ENCODE measurements at regions not wholly inside any gene's neighbourhood (a gene's known extent, or its start where the extent isn't known, plus 50 kb on each side); places are given as distances from the start of the nearest gene placed in this dataset.
"Not testable (repeated sequence)": the region's sequence is repeated elsewhere in the genome, so short reads cannot be mapped to it uniquely, and the experiment has no call there.

DNA sequence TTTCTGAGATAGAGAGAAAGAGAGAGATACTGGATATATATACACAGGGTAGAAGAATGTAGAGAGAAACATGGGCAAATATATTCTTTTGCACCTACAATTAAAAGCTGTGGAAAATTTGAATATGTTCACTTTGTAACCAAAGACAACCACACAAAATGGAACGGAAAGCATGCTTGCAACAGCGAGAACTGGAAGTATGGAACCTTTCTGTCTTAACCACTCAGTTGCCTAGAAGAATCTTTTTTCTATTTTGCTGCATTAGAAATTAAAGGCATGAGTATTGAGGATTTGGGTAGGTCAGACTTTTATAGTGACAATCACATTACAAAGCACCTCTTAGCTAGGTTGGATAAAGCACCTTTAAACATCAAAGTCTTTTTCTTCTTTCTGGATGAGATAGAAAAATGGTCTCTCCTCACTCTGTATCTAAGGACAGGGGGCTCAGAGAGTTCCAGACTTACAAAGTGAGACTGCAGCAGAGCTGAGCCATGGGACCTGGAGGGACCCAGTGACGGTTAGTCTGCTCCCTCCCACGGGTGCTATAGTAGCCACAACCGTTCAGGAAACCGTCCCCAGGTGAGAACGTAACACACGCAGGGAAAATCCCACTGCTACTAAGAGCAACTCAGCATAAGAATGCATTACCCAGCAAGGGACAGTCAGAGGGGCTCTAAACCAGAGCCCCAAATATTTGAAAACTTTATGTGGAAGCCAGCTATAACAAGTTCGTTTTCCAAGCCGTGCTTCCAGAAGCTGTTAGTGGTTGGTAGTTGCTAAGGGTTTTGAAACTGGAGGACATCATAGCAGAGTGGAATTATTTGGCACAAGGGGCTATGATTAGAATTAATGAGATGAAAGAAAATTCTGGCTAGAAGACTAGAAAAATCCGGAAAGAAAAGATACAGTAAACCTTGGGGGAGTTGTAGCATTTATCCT is 97.1 kb downstream of the DAD1 start:
- no peak for DNase-seq (ENCODE audit: low spot score)

DNA sequence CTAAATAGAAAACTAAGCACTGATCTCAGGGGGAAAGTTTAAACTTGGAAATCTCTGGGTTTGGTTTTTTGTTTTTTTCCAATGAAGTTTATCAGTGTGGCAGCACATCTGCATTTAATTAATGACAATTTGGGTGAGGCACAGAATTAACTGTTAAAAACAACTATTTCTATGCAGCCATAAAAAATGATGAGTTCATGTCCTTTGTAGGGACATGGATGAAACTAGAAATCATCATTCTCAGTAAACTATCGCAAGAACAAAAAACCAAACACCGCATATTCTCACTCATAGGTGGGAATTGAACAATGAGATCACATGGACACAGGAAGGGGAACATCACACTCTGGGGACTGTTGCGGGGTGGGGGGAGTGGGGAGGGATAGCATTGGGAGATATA is 98.0 kb downstream of the DAD1 start:
- not testable (repeated sequence) for DNase-seq (ENCODE audit: low spot score)

DNA sequence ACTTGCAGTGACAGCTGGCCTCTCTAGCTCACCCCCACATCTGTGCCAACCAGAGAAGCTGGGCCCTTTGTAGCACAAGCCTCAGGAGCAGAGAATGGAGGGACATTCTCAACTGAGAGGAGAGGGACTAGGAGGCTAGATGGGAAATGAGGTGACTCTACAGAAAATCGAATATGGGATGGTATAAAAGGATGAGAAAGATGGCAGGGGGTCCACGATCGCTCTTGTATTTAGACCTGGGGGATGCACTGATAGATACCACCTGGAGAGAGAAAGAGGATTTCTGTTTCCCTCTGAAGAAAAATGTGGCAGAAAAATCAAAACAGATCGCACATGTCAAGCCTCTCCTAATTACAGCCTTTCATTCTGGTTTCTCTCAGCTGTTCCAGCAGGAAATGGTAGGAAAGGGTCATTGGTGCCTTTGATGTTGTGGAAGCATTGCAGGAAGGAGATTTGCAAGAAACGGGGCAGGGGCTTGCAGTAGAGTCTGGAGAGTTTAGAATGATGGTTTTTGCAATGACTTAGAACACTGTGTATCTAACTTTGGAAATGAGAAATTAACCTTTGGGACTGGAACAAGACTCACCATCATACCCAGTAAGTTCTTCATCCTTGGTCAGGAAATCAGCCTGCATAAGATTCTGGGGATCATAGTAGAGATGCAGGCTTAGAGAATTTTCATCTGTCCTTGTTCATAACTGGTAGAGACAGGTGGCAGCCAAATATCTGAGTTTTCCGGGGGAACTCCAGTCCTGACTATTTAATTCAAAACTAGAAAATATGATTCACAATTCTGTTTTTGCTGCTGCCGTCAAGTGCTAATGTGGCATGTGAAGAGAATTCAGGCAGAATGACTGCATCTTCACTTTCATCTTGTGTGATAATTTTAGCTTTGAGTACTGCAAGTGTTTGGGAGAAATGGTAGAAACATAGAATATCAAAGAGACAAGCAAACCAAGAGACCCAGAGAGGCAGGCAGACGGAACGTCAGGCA is 98.8 kb downstream of the DAD1 start:
- no peak for DNase-seq (ENCODE audit: low spot score)

DNA sequence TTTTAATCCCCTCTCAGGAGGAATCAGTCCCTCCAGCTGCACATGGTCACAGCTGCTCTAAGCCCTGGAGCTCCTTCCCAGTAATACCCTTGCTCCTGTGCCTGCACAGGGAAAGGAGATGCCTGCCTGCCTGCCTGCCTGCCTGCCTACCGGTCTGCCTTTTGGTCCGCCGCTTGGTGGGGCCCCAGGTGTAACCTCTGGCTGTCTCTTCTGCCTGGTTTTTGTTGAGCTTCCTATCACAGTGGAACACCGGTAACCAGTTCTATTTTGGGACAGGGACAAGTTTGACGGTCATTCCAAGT is 99.8 kb downstream of the DAD1 start:
- DNase-seq (ENCODE audit: low spot score): no peak

DNA sequence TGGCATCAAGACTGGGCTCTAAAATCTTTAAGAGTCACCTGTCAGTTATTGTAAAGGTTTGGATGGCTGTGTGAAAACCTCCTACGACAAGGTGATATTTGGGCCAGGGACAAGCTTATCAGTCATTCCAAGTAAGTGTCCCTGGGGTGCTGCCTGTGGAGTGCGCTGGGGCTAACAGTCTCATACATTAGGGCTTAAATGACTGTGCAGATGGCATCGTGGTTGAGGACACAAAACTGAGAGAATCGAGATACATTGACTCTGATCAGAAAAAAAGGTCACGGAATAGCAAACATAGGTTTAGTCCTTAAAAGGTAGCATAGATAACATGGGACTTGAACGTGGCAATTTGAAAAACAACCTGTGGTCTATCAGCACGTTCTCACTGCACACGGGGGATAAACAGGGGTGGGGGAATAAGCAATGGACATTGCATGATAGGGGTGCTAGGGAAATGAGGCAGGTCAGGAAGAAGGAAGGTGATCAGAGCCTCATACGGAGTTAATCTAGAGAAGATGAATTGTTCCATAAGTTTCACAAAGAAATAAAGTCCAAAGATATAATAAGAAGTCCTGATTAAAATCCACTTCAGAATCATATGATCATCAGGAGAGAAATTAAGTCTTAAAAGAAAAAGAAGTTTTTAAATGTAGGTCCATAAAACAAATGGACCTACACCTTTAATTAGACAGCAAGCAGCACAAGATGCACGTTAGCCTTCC is 100.3 kb downstream of the DAD1 start:
- no peak for DNase-seq (ENCODE audit: low spot score)

DNA sequence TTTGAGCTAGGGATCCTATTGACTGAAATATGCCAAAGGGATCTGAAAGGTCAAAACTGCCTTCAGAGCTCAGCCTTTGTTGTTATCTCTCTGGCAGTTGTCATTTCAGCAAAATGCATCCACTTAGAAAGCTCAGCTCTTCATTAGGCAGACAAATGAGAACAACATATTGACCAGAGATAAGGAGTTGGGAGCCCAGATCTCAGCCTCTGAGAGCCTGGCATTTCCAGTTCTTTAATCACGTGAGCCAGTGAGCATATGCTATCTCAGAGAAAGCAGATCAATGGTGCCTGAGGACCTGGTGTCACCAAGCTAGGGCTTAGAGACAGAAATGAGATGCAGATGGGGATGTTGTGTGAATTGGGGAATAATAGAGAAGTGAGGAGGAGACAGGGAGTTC is 101.1 kb downstream of the DAD1 start:
- no peak for DNase-seq (ENCODE audit: low spot score)

DNA sequence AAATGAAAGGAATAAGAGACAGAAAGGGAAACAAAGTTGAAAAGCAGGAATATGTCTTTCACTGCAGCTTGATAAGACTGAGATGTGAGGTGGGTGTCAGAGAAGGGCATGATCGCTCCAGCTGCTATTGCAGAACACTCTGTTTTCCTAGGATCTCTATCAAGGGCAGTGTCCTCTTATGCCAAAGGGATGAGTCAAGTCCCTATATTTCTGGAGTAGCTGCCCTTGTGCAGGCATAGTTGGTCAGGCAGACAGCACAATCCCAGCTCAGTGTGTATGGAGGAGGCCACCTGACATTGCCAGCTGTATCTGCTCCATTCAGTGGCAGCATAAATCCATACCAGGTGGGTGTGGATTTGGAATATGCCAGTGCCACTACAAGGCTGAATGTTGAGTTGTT is 101.6 kb downstream of the DAD1 start:
- no peak for DNase-seq (ENCODE audit: low spot score)

DNA sequence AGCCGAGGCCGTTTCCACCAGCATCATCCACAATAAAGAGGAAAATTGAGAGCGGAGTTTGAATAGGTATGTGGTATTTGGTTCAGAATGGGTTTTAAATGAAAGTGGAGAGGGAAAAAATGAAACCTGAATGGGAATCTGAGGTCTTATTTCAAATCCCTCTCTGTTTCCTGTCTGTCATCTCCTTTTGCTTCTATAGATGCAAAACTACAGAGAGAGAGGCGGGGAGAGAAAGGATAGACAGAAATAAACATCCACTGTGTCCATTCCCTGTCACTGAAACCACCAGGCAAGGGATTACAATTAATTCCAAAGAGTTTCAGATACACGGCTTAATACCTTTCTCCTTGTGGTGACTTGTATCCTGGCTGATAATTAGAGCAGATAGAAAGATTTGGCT is 102.3 kb downstream of the DAD1 start:
- no peak for DNase-seq (ENCODE audit: low spot score)

DNA sequence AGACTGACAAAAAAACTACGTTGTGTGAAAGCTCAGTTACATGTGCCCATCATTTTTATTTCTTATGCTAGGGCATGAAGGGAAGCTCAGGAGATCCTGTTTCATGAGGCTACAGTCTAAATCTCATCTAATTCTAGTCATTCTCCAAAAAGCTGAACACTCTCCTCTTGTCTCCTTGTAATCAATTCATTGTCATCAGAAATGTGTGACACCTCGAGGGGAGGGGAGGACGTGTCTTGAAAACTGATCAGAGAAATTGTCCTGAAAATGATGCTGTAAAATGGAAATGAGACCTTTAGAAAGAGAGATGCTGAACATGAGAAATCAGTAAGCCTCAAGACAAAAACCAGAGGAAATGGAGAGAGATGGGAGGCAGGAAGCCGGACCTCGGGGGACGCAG is 103.4 kb downstream of the DAD1 start:
- DNase-seq (ENCODE audit: low spot score): no peak

DNA sequence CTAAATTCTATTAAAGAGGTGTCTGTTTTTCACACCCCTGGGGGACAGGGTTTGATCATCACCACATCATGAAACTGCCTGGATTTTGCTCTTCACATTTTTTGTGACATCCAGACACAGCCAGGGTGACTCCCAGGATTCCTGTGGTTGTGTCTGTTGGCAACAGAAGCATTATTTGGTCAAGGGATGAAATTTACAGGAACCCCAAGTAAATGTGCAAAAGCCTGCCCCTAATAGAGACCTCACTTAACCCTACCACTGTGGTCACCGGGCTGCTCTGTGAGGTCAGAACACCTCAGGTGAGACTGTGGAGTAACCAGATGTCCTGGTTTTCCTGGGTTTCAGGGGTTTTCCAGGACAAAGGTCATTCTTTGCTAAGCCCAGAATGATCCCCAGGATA is 103.8 kb downstream of the DAD1 start:
- DNase-seq (ENCODE audit: low spot score): peak; percentile 14

DNA sequence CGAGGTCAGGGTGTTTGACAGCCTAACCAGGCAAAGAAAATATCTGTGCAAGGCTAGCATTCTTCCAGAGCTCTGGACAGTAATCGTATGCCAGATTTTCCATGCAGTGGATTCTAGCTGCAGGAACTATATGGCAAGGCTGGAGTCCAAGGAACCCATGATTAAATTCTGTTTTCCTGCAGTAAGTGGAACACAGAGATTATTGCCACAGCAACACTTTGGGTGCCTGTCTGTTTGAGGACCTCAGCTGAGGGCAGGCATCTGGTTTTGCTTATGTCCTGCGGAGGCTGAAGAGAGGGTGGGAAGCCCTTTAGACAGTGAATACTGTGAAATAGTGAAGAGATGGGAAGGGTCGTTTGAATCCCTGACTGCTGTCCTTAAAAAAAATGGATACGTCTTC is 104.4 kb downstream of the DAD1 start:
- no peak for DNase-seq (ENCODE audit: low spot score)

DNA sequence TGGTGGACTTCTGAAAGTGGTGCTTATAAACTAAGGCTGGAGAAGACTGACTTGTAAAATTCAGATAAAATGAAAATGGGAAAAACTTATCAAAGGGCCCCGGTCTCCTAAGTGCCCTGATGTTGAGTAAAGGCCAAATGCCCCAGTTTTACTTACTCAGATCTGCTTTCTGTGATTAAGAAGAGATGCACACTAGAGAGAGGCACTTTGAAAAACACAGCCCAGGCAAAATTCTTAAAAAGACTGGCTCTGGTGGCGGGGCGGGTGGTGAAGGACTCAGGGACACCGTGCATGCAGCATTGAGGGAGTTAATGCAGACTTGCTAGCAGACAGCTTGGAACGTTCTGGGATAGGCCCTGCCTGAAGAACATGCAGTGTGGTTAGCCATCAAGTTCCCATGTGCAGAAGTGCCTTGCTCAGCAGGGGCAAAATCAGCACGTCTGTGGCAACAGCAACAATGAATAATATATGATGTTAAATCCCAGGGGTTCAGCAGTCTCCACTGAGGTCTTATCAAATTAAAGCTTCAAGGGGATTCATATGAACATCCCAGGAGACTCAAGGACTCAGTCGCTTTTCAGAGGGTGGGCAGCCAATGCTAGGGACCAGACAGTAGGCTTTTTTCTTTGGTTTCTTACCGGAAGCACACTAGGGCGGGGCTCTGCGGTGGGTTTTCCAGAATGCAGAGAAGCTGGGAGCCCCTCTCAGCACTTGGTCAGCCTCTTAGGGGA is 105.0 kb downstream of the DAD1 start:
- no peak for DNase-seq (ENCODE audit: low spot score)

DNA sequence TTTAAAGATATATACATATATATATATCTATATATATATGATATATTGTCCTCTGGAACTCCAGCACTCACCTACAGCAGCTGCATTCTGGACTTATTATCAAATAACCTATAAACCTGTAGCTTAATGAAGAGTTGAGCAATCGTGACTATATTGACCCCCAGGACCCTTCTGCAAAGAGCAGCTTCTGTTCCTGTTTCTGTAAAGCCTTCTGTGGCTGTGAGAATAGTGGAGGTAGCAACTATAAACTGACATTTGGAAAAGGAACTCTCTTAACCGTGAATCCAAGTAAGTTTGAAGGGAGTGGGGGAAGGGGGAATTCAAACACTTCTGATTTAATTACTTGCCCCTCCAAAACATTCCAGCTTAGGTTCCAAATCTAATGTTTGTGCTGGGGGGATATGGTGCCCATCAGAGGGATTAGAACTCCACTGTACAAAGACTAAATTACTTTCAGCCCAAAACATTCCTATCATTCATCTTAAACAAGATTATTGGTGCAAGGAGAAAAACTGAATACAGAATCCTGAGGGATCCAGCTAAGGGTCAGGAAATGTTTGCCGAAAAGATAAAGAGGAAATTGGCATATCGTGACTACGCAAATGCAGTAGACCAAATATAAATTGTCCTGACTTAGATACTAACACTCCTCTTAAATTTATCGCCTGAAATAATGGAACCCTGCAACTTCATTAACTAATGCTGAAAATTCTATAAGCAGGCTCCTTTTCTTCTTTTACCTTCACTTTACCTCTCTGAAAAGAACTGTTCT is 106.1 kb downstream of the DAD1 start:
- DNase-seq (ENCODE audit: low spot score): no peak

DNA sequence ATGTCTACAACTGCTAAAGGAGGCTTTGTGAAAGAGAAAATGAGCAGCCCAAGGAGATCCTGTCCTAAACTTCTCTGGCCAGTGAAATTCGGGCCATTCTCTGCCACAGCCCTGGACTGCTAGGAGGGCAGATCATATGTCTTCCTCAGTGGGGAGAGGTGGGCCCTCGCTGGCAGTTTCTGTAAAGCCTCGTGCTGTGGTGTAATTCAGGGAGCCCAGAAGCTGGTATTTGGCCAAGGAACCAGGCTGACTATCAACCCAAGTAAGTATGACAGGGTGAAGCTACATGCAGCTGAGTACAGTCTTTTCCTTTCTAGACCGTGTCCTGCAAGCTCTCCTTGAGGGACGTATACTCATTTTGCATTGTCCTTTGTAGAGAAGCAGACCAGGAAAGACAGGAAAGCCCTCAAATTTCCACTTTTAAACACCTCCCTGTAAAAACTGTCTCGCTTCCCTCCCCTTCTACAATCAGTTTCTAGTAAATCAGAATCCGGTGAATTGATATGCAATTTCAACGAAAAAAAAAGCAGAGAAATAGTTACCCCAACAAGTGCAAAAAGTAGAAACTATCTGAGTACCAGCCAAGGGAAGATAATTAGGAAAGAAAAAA is 106.8 kb downstream of the DAD1 start:
- no peak for DNase-seq (ENCODE audit: low spot score)

DNA sequence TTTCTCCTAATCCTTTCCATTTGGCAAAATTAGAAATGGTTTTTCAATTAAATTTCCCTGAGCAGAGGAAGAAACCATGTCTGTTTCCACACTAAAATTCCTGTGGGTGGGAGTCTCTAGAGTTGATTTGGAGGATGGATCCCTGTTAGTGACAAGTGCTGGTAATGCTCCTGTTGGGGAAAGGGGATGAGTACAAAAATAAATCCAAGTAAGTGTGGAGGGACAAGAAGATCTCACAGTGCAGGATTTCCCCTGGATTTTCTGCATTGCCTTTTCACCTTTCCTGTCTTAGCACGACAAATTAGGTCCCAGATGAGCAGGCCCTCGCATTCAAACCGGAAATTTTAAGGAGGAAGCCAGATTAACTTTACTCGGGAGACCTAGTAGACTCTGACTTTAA is 107.5 kb downstream of the DAD1 start:
- DNase-seq (ENCODE audit: low spot score): no peak

DNA sequence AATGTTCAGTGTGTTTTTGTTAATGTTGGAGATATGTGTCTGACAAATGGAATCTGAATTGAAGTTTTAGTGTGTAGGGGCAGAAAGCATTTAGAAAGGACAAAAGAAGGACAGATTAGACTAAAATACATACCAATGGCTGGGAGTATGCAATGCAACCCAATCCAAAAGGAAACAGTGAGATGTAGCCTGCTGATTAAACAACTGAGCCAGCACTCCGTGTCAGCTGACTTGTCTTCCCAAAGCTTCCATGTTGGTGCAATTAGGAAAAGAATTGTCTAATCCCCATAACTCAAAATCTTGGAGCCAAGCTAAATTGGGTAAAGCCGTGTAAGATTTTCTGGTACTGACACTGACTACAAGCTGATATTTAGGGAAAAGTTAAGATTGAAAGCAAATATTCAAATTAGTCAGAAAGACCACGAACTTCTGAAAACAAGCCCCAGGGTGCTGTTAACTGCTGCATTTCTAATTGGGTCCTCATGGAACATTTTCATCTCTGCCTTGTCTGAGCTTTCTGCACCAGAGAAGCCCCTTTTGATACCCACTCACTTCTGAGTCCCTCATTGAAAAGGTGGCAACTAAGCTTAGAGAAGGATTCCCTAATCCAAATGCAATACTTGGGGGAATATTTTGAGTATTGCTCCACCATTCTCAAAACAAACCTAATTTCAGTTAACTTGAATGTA is 109.1 kb downstream of the DAD1 start:
- no peak for DNase-seq (ENCODE audit: low spot score)

DNA sequence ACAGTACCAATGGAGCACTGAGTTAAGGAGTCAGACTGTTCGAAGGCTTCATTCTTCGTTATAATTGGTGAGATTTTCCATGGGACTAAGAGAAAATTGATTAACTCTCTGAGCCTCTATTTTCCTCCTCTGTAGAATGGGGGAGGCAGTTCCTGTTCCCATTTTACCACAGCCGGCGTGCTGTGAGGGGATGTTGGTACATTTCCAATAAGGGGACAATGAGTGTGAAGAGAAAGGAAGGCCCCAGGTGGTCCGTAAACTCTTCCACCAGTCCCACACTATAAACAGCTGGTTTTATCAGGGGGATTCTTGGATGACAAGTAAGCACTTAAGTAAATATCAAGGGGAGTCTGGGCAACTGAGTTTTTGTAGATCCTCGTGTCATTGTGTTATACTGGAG is 109.9 kb downstream of the DAD1 start:
- no peak for DNase-seq (ENCODE audit: low spot score)

DNA sequence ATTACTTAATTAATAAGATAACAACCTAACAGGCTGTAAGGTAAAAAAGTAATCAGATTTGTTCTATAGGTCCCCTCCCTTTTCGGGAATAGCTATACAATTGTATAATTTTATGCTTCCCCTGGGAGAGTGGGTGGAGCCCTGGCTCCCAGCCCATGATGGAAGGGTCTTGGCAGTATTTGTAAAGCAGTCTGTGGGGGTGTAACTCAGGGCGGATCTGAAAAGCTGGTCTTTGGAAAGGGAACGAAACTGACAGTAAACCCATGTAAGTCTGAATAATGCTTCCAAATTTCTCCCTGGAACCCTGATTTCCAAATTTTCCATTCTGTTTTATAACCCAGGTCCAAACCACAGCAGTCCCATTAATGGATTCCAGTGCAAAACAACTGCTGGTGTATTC is 110.4 kb downstream of the DAD1 start:
- no peak for DNase-seq (ENCODE audit: low spot score)

DNA sequence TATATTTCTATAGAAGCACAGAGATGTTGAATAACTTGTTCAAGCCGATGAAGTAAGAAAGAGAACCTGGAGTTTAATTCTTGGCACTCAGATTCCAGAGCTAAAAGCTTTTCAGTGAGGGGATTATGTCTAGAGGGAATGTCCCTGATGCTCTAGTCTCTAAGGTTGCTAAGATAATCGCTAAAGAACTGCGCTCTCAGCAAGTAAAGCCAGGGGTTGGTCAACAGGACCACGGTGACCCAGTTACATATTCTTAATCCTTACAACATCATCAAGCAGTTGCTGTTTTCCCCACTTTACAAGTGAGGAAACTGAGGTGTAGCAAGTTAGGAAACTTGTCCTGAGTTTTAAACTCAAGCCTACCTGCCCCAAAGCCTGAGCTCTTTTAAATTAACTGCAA is 110.8 kb downstream of the DAD1 start:
- no peak for DNase-seq (ENCODE audit: low spot score)
